ENCODE measurements at regions not wholly inside any gene's neighbourhood (a gene's known extent, or its start where the extent isn't known, plus 50 kb on each side); places are given as distances from the start of the nearest gene placed in this dataset.

GRCh38 chr13:74230984-74231501, 96.8 kb upstream of the KLF12 start:
- no peak for DNase-seq (ENCODE audit: extremely low read depth, low read depth)
- no peak for TF ChIP-seq CTCF (IDR thresholded peaks at IDR 0.05; ENCODE audit: low read depth, low read length)

GRCh38 chr13:74229242-74229641, 95.0 kb upstream of the KLF12 start:
- no peak for TF ChIP-seq CTCF (IDR thresholded peaks at IDR 0.05; ENCODE audit: low read depth, low read length)
- DNase-seq (ENCODE audit: extremely low read depth, low read depth): no peak

GRCh38 chr13:74227476-74228158, 93.4 kb upstream of the KLF12 start:
- no peak for TF ChIP-seq CTCF (IDR thresholded peaks at IDR 0.05; ENCODE audit: low read depth, low read length)

GRCh38 chr13:74226791-74227475, 92.7 kb upstream of the KLF12 start:
- no peak for TF ChIP-seq CTCF (IDR thresholded peaks at IDR 0.05; ENCODE audit: low read depth, low read length)
- DNase-seq (ENCODE audit: extremely low read depth, low read depth): no peak

More at GRCh38 chr13:74227476-74228158, 93.4 kb upstream of the KLF12 start:
- no peak for DNase-seq (ENCODE audit: extremely low read depth, low read depth)

GRCh38 chr13:74221752-74222151, 87.5 kb upstream of the KLF12 start:
- no peak for DNase-seq (ENCODE audit: extremely low read depth, low read depth)
- no peak for TF ChIP-seq CTCF (IDR thresholded peaks at IDR 0.05; ENCODE audit: low read depth, low read length)

GRCh38 chr13:74219566-74219965, 85.4 kb upstream of the KLF12 start:
- DNase-seq (ENCODE audit: extremely low read depth, low read depth): no peak
- TF ChIP-seq CTCF (IDR thresholded peaks at IDR 0.05; ENCODE audit: low read depth, low read length): no peak

GRCh38 chr13:74218291-74218690, 84.1 kb upstream of the KLF12 start:
- no peak for DNase-seq (ENCODE audit: extremely low read depth, low read depth)
- TF ChIP-seq CTCF (IDR thresholded peaks at IDR 0.05; ENCODE audit: low read depth, low read length): no peak

Measured in AG09319 (cell line).